Stimulated activated CD8-positive, alpha-beta memory T cell treated with anti-CD3 and anti-CD28 coated beads, Interleukin-2, amount 100 ng/mL, for 1 hour (primary cell): ENCODE measurements at regions not wholly inside any gene's neighbourhood (a gene's known extent, or its start where the extent isn't known, plus 50 kb on each side); places are given as distances from the start of the nearest gene placed in this dataset.

ENCODE experiments used
- DNase-seq, 2 donors: peaks; one replicate each; pipeline ENCODE4 v3.0.0-alpha.2; 2020; ENCODE audit warnings: low read depth in 2 of 2

- DNase-seq, result no peak
Measured at GRCh38 chr4:181254771-181255170, 988.4 kb upstream of the TENM3 start.

DNA sequence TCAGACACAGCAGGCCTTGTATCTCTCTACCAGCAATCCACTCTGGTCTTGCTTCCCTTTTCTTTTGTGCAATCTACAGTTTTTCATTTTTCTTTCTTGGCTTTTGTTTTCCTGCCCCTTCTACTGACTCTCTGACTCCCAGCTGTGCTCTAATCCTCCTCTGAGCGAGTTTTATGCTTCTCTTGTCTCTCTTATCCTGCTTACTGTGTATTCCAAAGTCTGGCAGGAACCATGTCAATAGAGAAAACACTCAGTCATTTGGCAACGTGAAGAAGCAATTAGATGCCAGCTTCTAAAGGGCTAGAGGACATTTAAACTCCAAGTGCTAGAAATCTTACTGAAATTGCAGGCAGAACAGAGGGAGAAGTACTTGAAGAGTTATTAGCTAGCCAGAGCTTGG is 984.6 kb upstream of the TENM3 start:
- DNase-seq, result no peak

- DNase-seq, result no peak
Measured at GRCh38 chr4:181259081-181259709, 984.0 kb upstream of the TENM3 start.

DNA sequence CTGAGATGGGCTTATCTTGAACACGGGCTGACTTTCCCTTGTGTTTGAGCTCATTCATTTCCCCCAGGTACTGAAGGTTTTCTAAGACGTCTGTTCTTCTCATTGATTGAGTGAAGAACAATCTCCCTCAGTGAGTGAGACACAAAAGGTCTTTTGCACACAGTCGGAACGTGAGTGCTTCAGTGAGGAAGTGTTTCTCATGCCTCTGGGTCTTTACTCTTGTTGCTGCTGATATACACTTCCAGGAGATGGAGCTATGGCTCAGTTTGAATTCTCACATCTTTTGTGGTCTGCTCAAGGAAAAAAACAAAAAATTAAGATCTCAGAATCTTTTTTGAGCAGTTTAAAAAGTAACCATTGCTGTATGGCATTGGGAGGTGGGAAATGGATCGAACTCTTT is 981.9 kb upstream of the TENM3 start:
- no peak for DNase-seq

- no peak for DNase-seq
Measured at GRCh38 chr4:181264893-181265292, 978.3 kb upstream of the TENM3 start.

GRCh38 chr4:181265370-181265769 is 977.8 kb upstream of the TENM3 start:
- DNase-seq, result no peak

- DNase-seq, result no peak
Measured at GRCh38 chr4:181271116-181271640, 972.0 kb upstream of the TENM3 start.

DNA sequence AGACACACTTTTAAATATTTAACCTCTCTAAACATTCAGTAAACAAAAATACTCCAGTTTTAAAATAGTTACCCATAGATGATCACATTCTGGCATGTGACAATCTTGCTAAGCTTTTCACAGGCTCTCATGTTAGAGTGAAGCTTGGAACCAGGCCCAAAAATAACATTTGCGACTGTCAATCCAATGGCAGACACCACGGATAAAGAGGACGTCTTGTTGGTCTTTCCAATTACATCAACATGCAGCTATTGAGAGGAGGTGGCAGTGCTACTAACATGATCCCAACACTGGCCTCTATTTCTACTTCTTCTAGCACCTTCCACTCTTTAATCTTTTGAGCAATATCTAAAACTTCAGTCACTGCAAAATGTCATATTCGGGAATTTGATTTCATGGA is 970.8 kb upstream of the TENM3 start:
- DNase-seq, result no peak

DNA sequence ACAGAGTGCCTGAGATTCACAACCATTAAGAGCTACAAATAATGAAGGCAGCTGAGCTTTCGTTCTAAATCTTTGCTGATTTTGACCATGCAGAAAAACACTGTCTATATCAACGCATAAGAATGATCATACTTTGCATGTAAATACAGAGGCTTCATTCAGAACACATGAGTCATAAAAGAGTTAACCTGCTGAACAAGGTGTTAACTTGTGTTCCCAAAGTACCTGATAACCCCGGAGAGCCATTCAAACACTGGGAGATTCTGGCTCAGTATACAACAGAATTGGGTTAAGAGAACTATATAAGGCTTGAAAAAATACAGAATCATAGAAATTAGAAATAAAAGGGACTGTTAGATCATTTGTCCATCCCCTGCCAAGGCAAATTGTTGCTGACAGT is 964.3 kb upstream of the TENM3 start:
- DNase-seq, result no peak

- no peak for DNase-seq
Measured at GRCh38 chr4:181281451-181281850, 961.8 kb upstream of the TENM3 start.

- DNase-seq, result no peak
Measured at GRCh38 chr4:181289198-181289597, 954.0 kb upstream of the TENM3 start.

DNA sequence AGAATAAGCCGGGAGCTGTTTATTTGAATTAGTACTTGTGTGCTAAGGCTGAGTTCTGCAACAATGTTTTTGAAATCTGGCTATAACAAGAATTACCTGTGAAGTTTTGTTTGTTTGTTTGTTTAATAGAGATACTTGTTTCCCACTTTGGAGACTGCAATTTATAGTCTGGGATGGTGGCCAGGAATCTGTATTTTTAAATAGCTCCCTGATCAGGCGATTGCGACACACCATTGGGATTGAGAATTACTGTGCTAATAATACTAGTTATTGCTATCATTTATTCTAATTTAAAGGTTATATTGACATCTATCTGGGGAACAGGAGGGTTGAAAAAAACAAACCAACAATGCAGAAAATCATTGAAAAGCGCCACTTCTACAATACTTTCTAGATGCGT is 951.6 kb upstream of the TENM3 start:
- no peak for DNase-seq

DNA sequence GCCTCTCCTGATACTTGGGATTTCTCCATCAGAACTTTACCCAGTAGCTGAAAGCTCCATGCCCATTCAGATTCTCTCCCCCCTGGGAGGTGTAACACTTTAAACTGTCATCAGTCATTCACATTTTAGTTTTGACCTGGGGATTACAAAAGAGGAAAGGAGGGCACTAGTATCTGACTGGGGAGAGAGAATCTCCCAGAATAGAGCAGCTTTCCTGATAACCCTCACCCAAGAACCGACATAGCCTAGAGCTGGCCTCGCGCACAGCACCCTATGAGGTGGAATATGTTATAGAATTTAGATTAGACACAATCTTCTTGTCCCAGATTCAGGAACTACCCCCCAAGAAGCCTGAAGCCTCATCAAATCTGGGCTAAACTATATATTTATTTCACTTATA is 950.2 kb upstream of the TENM3 start:
- no peak for DNase-seq

DNA sequence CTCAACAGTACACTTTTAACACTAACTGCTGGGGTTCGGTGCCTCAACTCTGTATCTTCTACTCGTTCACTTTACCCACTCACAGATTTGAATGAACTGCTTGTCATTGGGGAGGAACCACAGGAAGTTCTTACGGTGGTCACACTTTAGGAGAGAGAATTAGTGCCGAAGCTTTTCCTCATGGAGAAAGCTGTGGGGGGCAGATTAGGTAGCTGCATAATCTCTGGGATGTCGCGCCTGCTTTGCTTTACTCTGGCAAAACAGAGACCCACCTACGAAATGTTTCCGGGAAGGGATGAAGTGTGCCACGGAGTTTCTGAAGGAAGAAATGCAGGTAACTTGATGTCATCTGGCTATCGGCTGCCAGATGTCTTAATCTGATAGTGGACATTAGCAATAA is 949.7 kb upstream of the TENM3 start:
- DNase-seq, result no peak

DNA sequence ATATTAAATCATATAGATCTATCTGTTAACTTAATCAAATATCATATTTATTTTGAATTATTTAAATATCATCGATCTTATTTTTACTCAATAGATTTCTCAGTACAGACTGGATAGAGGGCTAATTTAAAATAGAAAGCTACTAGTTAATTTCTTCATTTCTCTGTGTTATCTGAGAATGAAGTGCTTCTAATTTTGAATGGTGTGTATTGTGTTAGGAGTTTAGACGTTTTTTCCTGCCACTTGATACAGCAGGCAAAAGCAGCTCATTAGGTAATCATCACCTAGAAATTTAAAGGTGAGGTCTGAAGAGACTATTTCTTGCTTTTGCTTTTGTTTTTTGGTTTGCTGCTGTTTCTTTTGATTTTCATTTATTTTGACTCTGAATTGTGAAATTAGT is 948.8 kb upstream of the TENM3 start:
- DNase-seq, result no peak

GRCh38 chr4:181301735-181302710 is 941.2 kb upstream of the TENM3 start:
- DNase-seq, result no peak

- no peak for DNase-seq
Measured at GRCh38 chr4:181307824-181308223, 935.4 kb upstream of the TENM3 start.

- DNase-seq, result no peak
Measured at GRCh38 chr4:181308476-181309312, 934.5 kb upstream of the TENM3 start.

DNA sequence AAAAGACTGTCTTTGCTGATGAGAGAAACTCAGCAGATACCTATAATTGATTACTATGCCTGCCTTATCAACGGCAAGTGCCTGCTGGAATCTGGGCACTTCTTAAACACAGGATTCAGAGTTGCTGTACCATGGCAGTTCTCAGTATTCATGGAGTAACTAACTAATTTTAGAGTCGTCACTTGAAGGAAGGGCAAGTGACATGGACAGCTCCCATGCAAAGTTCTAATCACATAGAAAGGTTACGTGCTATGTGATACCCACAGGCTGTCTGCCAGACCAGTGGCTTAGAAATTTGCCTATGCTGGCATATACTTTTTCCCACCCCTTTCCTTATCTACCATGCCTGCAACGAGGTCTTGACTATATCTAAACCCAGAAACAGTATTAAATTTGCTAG is 931.1 kb upstream of the TENM3 start:
- no peak for DNase-seq

GRCh38 chr4:181319629-181320028 is 923.6 kb upstream of the TENM3 start:
- no peak for DNase-seq

DNA sequence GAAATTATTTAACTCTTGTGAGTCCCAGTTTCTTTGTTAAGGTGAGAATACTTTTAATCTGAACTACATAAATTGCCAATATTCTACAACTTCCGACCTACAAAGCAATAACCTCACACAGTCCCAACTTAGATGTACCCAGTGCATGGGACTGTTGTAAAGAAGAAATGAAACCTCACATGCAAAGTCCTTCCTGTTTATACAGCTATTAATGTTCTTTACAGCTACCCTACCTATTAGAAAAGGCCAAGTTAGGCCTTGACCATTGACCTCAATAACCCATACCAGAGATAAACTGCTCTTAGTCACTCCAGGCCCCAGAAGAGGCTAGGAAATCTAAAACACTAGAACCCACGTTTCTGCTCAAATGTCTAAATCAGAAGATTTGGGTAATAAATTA is 920.1 kb upstream of the TENM3 start:
- DNase-seq, result no peak

DNA sequence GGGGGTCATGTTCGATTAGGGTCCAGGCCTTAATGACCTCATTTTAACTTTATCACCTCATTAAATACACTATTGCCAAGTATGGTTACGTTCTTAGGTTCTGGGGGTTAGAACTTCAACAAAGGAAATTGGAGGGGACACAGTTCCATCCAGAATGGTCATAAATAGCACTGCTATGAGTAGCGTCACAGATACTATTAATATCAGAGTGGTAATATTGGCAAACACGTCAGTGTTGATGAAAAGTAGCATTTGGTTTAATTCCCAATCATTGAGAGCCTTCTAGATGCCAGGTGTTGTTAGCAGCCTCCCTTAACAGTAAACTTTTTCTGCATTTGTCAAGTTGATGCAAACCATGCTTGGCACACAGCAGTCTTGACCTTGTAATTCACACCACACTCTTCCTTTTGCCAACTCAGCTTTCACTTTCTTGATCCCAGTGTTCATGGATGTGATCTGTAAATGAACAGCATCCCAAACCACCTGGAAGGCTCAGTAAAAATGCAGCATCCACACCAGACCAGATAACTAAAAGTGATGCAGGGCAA is 912.5 kb upstream of the TENM3 start:
- no peak for DNase-seq
